NCI-H1436 (cell line): ENCODE measurements at regions not wholly inside any gene's neighbourhood (a gene's known extent, or its start where the extent isn't known, plus 50 kb on each side); places are given as distances from the start of the nearest gene placed in this dataset.
"Not testable (repeated sequence)": the region's sequence is repeated elsewhere in the genome, so short reads cannot be mapped to it uniquely, and the experiment has no call there.

ENCODE experiments used
- DNase-seq: peaks from one replicate; lab custom pipeline; 2025; lab: John Stamatoyannopoulos, UW

GRCh38 chr2:145792745-145793144 is 1272.8 kb upstream of the ZEB2 start:
- no peak for DNase-seq

- no peak for DNase-seq
These were observed 1269.7 kb upstream of the ZEB2 start for GRCh38 chr2:145789636-145790035.

- DNase-seq = not testable (repeated sequence)
These were observed 1267.9 kb upstream of the ZEB2 start for GRCh38 chr2:145787597-145788361.

GRCh38 chr2:145782607-145783006 is 1262.7 kb upstream of the ZEB2 start:
- DNase-seq = not testable (repeated sequence)

- DNase-seq = no peak
These were observed 1258.0 kb upstream of the ZEB2 start for GRCh38 chr2:145777914-145778313.

GRCh38 chr2:145777297-145777696 is 1257.4 kb upstream of the ZEB2 start:
- DNase-seq = no peak

GRCh38 chr2:145775591-145775990 is 1255.7 kb upstream of the ZEB2 start:
- DNase-seq = no peak

GRCh38 chr2:145771525-145771924 is 1251.6 kb upstream of the ZEB2 start:
- no peak for DNase-seq

GRCh38 chr2:145769011-145769716 is 1249.2 kb upstream of the ZEB2 start:
- no peak for DNase-seq

- DNase-seq = no peak
These were observed 1246.0 kb upstream of the ZEB2 start for GRCh38 chr2:145765874-145766273.

GRCh38 chr2:145764631-145765030 is 1244.7 kb upstream of the ZEB2 start:
- DNase-seq = peak; percentile 74

GRCh38 chr2:145760781-145761649 is 1241.1 kb upstream of the ZEB2 start:
- DNase-seq = no peak

GRCh38 chr2:145759228-145759915 is 1239.5 kb upstream of the ZEB2 start:
- no peak for DNase-seq

- no peak for DNase-seq
These were observed 1237.8 kb upstream of the ZEB2 start for GRCh38 chr2:145757503-145758246.

- DNase-seq = no peak
These were observed 1235.3 kb upstream of the ZEB2 start for GRCh38 chr2:145755019-145755837.

GRCh38 chr2:145753966-145754365 is 1234.0 kb upstream of the ZEB2 start:
- DNase-seq = no peak

GRCh38 chr2:145753041-145753608 is 1233.2 kb upstream of the ZEB2 start:
- DNase-seq = no peak

GRCh38 chr2:145752091-145752806 is 1232.3 kb upstream of the ZEB2 start:
- peak; percentile 48 for DNase-seq

- no peak for DNase-seq
These were observed 1231.7 kb upstream of the ZEB2 start for GRCh38 chr2:145751629-145752028.
